ENCODE measurements at regions not wholly inside any gene's neighbourhood (a gene's known extent, or its start where the extent isn't known, plus 50 kb on each side); places are given as distances from the start of the nearest gene placed in this dataset.

DNA sequence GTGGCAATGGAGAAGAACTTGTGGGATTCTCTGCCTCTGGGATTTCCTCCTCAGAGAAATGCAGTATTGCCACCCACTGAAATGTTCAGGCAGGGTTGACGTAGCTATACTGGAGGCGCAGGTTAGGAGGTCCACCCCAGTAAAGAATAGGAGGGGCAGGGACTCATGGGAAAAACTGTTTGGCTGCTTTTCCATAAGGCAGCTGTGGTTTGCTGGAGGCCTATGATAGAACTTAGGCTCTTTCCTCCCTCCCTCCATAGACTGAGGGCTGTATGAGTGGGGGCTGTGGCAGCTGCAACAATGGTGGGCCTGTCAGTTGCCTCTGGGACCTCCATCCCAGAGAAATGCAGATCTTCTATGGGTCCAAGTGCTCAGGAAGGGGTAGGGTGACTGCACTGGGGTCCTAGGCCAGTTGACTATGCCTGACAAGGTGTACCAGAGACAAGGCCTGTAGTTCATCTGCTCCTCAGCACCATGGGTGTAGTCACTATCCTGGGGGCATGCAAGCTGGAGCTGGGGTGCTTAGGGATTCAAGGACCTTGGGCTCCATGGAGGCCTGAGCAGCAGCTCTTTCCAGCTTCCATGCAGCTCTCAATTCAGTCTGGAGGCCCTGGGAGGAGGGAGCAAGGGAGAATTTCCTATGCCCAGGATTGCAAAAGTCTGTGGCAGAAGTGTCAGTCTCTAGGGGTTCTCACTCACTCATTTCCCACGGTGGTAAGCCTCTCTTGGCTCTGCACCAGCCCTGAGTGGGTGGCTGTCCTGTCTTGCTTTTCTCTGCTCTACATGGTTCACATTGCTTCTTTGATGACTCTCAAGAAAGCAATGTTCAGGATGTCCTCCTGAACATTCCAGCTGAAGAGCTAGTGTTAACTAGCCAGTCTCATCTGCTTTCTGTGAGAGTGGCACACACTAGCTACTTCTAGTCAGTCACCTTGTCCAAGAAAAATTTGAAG is 353.0 kb downstream of the IDS start:
- Histone ChIP-seq H3K27ac (ENCODE audit: control insufficient read depth, insufficient read depth) (no peak overlapping the region), H3K9me3 (replicated peaks; ENCODE audit: control insufficient read depth, insufficient read depth, low read length) (no peaks in the 10 kb centered on the region; the same call in 2 of the 3 replicates), H3K27me3 (replicated peaks in 1 of 2; ENCODE audit: control insufficient read depth in 2 of 2, insufficient read depth in 2 of 2, low read length in 1 of 2) (no peaks in the 10 kb centered on the region), H3K4me2 (ENCODE audit: control insufficient read depth, insufficient read depth) (no peak overlapping the region), H3K9ac (ENCODE audit: control insufficient read depth, insufficient read depth, low read length) (no peak overlapping the region), H3K4me3 (no peak overlapping the region), H2AFZ (ENCODE audit: control insufficient read depth, low read depth, low read length) (no peak overlapping the region), H4K20me1 (ENCODE audit: control insufficient read depth, insufficient read depth) (no peaks in the 10 kb centered on the region), H3K36me3 (ENCODE audit: control insufficient read depth in 2 of 2, insufficient read depth in 2 of 2, low read length in 1 of 2) (no peaks in the 10 kb centered on the region), H3K4me1 (ENCODE audit: control insufficient read depth, insufficient read depth, low read length) (no peaks in the 10 kb centered on the region), H3K79me2 (ENCODE audit: control insufficient read depth, insufficient read depth, low read length) (no peaks in the 10 kb centered on the region)
- ChIA-PET RAD21 (ENCODE audit: unreplicated experiment) (interaction anchor here (0.6 to 4.7 kb wide), 15 partner anchors 10 to 148 kb away, joined by 3 to 55 read pairs (median 5); no protein-coding TSS in a partner anchor), POLR2A (interaction anchor here (0.9 to 1.9 kb wide), 8 partner anchors 33 to 238 kb away, joined by 3 to 9 read pairs (median 4); no protein-coding TSS in a partner anchor), SMC1A (ENCODE audit: uncharacterized antibody, unreplicated experiment) (interaction anchor here (0.7 to 8.0 kb wide), 23 partner anchors 9 to 267 kb away, joined by 3 to 77 read pairs (median 4); no protein-coding TSS in a partner anchor), CTCF (interaction anchor here (0.7 to 2.7 kb wide), 9 partner anchors 10 to 320 kb away, joined by 3 to 9 read pairs (median 4); no protein-coding TSS in a partner anchor)
- in situ Hi-C loops (cut with MboI) (no loop called here), intact Hi-C loops (cut with micrococcal nuclease; ENCODE audit: unreplicated experiment) (loop anchor here (1.0 kb wide), 1 partner anchor 47 kb away; no protein-coding TSS in a partner anchor)
- FAIRE-seq (no peak), ATAC-seq (peak; percentile 85), DNase-seq (ENCODE audit: low read depth, low spot score) (peak; percentile 24)
- 16% methylated on average over 3 of the region's 3 CpGs for WGBS (ENCODE audit: insufficient coverage, insufficient replicate concordance, low lambda C conversion rate, missing lambda C conversion rate)
- no TSS peak for BruUV-seq (replicated peaks)
- TF ChIP-seq YY1 (IDR thresholded peaks at IDR 0.05; ENCODE audit: low read depth, low read length) (no peak), NFYA (IDR thresholded peaks at IDR 0.05; ENCODE audit: borderline replicate concordance, low read depth, low read length) (no peak), NFIC (IDR thresholded peaks at IDR 0.05; ENCODE audit: low read depth, low read length) (peak; percentile 6; the same call in 1 of the 2 replicates), JUND (IDR thresholded peaks at IDR 0.05; ENCODE audit: low read depth, low read length) (no peak), BCL11A (IDR thresholded peaks at IDR 0.05; ENCODE audit: low read depth, low read length) (no peak), IKZF2 (IDR thresholded peaks at IDR 0.05) (peak; percentile 11 to 23; a peak in 1 of 4 replicates), PML (IDR thresholded peaks at IDR 0.05; ENCODE audit: low read length) (no peak), BHLHE40 (IDR thresholded peaks at IDR 0.05; ENCODE audit: borderline replicate concordance in 1 of 2, low read depth in 2 of 2, low read length in 1 of 2) (peak in 1 of 2 experiments; percentile 26; a peak in 1 of 4 replicates), RBBP5 (conservative IDR thresholded peaks at IDR 0.05) (no peak), EED (IDR thresholded peaks at IDR 0.05; ENCODE audit: low read depth) (no peak), RUNX3 (IDR thresholded peaks at IDR 0.05; ENCODE audit: low read length) (peak; percentile 45; the same call in 1 of the 2 replicates), ZNF207 (IDR thresholded peaks at IDR 0.05; ENCODE audit: borderline replicate concordance) (no peak), ZNF274 (IDR thresholded peaks at IDR 0.05; ENCODE audit: insufficient read depth, insufficient read length) (no peak), KAT2A (conservative IDR thresholded peaks at IDR 0.05; ENCODE audit: control insufficient read depth, low read depth, low read length) (no peak)
- TF ChIP-seq, protein P1, sequence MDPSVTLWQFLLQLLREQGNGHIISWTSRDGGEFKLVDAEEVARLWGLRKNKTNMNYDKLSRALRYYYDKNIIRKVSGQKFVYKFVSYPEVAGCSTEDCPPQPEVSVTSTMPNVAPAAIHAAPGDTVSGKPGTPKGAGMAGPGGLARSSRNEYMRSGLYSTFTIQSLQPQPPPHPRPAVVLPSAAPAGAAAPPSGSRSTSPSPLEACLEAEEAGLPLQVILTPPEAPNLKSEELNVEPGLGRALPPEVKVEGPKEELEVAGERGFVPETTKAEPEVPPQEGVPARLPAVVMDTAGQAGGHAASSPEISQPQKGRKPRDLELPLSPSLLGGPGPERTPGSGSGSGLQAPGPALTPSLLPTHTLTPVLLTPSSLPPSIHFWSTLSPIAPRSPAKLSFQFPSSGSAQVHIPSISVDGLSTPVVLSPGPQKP (IDR thresholded peaks at IDR 0.05; ENCODE audit: low read depth, low read length), result no peak
- TF ChIP-seq, protein P2, sequence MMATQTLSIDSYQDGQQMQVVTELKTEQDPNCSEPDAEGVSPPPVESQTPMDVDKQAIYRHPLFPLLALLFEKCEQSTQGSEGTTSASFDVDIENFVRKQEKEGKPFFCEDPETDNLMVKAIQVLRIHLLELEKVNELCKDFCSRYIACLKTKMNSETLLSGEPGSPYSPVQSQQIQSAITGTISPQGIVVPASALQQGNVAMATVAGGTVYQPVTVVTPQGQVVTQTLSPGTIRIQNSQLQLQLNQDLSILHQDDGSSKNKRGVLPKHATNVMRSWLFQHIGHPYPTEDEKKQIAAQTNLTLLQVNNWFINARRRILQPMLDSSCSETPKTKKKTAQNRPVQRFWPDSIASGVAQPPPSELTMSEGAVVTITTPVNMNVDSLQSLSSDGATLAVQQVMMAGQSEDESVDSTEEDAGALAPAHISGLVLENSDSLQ (IDR thresholded peaks at IDR 0.05), result peak; percentile 20; the same call in 1 of the 2 replicates
- TF ChIP-seq, protein P3, sequence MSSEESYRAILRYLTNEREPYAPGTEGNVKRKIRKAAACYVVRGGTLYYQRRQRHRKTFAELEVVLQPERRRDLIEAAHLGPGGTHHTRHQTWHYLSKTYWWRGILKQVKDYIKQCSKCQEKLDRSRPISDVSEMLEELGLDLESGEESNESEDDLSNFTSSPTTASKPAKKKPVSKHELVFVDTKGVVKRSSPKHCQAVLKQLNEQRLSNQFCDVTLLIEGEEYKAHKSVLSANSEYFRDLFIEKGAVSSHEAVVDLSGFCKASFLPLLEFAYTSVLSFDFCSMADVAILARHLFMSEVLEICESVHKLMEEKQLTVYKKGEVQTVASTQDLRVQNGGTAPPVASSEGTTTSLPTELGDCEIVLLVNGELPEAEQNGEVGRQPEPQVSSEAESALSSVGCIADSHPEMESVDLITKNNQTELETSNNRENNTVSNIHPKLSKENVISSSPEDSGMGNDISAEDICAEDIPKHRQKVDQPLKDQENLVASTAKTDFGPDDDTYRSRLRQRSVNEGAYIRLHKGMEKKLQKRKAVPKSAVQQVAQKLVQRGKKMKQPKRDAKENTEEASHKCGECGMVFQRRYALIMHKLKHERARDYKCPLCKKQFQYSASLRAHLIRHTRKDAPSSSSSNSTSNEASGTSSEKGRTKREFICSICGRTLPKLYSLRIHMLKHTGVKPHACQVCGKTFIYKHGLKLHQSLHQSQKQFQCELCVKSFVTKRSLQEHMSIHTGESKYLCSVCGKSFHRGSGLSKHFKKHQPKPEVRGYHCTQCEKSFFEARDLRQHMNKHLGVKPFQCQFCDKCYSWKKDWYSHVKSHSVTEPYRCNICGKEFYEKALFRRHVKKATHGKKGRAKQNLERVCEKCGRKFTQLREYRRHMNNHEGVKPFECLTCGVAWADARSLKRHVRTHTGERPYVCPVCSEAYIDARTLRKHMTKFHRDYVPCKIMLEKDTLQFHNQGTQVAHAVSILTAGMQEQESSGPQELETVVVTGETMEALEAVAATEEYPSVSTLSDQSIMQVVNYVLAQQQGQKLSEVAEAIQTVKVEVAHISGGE (CRISPR knock-in tag; IDR thresholded peaks at IDR 0.05), result no peak
- TF ChIP-seq, protein P4, sequence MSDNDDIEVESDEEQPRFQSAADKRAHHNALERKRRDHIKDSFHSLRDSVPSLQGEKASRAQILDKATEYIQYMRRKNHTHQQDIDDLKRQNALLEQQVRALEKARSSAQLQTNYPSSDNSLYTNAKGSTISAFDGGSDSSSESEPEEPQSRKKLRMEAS (IDR thresholded peaks at IDR 0.05; ENCODE audit: low read depth, low read length), result no peak

All from GM12878 (cell line).